ENCODE measurements at regions not wholly inside any gene's neighbourhood (a gene's known extent, or its start where the extent isn't known, plus 50 kb on each side); places are given as distances from the start of the nearest gene placed in this dataset.

DNA sequence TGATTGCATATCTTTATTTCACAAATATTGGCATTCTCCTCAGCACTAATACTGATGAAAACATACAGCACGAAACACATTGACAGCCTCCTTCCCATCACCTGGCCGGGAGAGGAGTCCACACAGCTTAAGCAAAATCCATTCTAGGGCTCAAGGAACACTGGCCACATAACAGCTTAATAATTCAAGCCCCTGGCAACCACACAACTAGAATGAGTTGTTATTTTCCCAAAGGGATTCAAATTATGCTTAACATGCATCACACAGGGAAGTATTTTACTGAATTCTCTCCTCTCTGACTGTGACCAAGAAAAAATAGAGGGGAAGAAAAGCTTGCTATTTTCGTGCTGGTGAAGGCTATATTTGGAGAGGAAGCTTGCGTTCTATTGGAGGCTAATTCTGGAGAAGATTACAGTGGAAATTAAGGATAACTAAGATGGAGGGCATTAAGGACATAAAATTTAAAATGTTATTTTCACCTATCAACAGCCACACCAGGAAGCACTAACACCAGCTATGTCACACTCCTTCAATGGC, 198.5 kb downstream of the ADGRG6 start:
- peak; percentile 45 for DNase-seq (ENCODE audit: low spot score)

DNA sequence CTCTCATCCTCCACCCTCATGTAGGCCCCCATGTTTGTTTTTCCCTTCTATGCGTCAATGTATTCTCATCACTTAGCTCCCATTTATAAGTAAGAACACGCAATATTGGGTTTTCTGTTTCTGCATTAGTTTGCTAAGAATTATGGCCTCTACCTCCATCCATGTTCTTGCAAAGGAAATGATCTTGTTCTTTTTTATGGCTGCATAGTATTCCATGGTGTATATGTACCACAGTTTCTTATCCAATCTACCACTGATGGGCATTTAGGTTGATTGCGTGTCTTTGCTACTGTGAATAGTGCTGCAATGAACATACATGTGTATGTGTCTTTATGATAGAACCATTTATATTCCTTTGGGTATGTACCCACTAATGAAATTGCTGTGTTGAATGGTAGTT, 200.0 kb downstream of the ADGRG6 start:
- DNase-seq (ENCODE audit: low spot score), result no peak

DNA sequence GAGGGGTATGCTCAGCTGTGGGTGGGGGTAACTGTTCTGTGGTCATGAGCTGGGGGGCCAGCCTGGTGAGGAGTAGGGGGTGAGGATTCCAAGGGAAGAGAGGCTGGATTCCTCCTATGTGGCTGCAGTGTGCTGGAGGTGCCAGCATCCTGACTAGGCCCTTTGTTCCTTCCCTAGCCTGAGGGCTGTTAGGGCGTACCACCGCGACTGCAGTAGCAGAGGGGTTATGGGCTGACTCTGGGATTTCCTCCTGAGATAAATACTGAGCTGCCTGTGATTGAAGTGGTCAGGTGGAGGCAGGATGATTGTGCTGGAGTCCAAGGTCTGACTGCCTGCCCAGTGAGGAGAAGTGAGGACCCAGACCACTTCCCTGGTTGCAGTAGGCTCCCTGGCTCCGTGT, 205.3 kb downstream of the ADGRG6 start:
- no peak for DNase-seq (ENCODE audit: low spot score)

DNA sequence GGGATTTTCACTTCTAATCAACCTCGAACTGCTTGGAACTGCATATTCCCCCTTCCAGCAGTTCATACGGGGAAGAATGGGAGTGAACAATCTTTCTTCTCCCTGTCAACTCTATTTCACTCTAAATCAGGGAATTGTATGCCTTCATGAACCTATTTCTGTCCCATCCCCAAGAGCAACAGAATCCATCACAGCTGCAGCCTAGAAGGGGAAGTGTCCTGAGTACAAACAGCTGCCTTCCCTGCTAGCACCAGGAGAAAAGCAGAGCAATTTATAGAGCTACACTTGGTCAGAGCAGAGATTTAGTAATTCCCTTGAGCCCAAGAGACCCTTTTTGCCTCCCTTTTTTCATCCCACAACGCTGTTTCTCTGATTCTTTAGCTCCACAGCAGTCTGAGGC, 208.4 kb downstream of the ADGRG6 start:
- DNase-seq (ENCODE audit: low spot score), result no peak

DNA sequence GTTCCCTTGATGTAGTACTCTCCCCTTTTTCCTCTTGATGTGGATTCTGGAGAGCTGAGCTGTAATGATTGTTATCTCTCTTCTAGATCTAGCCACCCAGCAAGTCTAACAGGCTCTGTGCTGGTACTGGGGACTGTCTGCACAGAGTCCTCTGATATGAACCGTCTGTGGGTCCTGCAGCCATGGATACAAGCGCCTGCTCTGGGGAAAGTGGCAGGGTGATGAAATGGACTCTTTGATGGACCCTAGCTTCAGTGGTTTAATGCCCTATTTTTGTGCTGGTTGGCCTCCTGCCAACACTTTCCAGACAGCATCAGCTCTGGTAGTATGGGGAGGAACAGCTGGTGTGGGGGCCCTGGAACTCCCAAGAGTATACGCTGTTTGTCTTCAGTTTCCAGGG, 216.3 kb downstream of the ADGRG6 start:
- DNase-seq (ENCODE audit: low spot score), result no peak

DNA sequence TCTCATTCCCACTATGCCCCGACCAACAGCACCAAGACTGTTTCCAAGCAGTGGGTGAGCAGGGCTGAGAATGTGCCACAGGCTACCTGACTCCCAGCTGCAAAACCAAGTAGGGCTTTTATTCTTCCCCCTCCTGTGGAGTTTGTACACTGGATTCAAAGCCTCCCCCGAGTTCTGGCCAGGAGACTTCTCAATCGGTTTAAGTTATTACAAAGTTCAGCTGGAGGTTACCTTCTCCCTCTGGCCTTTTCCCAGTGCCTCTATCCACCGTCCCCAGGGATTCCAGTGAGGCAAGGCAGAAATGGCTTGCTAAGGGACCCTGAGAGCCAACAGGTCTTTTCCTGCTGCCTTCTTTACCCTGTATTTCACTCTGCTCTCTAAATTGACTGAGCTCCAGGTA, 217.0 kb downstream of the ADGRG6 start:
- DNase-seq (ENCODE audit: low spot score), result no peak

DNA sequence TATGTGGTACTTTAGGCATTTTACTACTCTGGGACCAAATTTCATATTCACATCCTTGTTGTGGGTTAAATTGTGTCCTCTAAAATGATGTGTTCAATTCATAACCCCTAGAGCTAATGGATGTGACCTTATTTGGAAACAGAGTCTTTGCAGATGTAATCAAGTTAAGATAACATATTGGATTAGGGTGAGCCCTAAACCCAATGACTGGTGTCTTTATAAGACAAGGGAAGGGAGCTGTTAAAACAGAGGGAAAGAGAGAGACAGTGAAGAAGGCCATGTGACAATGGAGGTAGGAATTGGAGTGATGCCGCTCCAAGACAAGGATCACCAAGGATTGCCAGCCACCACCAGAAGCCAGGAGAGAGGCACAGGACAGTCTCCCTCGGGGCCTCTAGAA, 220.0 kb downstream of the ADGRG6 start:
- no peak for DNase-seq (ENCODE audit: low spot score)

DNA sequence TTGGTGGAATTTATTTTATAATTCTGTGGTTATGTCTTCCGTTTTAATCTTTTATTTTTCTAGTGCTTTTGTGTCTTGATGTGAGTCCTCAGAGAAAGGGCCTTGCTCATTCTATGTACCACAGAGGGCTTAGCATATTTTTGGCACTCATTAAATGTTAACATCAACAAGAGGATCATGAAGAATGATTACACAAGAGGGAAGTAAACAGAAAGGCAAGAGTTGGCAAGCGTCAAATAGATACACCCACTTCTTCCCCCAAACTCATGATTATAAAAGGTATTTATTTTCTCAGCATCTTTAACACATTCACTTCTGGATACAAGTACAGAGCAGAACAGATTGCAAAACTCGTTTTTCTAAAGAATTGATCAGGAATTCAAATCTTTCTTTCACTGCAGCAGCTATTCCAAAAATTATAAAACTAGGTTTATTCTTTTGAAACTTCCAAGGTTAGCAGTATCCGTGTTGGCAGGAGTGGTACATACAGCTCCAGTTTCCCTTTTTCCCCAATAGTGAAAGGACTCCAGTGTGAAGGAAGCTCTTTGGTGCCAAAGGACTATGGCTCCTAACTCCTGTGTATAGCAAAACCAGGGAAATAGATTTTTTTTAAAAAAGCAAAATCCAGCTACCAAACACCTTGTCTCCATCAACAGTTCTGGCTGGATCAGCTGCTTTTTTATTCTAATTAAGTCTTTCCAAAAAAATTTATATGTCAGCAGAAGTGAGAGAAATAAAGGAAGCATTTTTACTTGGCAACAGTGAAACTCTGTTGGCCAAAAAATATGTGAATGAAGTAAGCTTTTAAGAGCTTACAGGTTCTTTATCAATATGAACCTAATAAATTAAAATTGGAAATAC, 221.9 kb downstream of the ADGRG6 start:
- no peak for DNase-seq (ENCODE audit: low spot score)

DNA sequence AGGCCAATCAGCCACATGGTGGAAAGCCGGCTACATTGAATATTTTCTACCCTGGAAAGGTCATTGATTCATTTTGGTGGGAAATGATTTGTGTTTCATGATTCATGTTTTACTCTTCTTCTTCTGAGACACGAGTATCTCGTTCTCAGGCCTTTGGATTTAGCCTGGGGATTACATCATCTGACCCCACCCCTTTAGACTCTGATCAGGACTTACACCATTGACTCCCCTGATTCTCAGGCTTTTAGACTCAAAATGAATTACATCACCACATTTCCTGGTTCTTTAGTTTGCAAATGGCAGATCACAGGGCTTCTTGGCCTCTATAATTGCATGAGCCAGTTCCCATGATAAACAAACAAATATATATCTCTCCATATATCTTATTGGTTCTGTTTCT, 228.8 kb downstream of the ADGRG6 start:
- no peak for DNase-seq (ENCODE audit: low spot score)

DNA sequence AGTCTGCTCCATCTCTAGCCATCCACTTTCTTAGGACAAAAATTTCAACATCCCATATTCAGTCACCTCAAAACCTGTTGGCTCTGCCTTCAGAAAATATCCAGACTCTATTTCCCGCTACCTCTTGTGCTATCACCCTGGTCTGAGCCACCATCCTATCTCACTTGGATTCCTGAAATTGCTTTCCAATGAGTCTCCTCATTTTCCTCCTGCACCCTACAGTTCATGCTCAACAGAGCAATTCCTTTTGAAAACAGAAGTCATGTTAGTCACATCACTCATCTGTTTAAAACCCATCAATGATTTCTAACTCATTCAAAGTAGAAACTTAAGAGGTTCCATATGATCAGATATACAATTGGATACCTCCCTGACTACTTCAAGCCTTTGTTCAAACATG, 229.9 kb downstream of the ADGRG6 start:
- no peak for DNase-seq (ENCODE audit: low spot score)

DNA sequence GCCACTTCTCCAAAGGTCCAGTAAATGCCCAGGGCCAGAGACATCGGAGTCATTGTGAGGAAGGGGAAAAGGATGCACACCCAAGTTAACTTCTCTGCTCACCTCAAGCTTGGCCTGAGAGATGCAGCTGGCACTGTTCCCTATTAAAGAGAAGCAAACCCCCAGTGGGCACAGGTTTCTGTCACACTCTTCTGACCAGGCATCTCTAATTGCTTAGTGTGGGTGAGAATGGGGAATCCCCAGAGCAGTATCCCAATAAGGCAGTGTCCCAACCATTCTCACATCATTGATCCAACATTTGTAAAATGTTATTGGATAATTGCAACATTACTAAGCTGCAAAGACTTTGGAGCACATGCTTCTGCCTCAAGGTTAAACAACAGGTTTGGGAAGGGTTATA, 232.3 kb downstream of the ADGRG6 start:
- no peak for DNase-seq (ENCODE audit: low spot score)

DNA sequence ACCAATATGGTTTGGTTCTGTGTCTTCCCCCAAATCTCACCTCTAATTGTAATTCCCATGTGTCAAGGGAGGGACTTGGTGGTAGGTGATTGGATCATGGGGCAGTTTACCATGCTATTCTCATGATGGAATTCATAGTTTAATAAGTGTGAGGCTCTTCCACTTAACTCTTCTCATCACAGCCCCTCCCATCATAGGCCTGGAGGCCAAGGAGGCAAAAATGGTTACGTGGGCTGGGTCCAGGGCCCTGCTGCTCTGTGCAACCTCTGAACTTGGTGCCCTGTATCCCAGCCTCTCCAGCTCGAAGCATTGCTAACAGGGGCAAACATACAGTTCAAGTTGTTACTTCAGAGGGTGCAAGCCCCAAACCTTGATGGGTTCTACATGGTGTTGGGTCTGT, 232.7 kb downstream of the ADGRG6 start:
- DNase-seq (ENCODE audit: low spot score), result no peak

DNA sequence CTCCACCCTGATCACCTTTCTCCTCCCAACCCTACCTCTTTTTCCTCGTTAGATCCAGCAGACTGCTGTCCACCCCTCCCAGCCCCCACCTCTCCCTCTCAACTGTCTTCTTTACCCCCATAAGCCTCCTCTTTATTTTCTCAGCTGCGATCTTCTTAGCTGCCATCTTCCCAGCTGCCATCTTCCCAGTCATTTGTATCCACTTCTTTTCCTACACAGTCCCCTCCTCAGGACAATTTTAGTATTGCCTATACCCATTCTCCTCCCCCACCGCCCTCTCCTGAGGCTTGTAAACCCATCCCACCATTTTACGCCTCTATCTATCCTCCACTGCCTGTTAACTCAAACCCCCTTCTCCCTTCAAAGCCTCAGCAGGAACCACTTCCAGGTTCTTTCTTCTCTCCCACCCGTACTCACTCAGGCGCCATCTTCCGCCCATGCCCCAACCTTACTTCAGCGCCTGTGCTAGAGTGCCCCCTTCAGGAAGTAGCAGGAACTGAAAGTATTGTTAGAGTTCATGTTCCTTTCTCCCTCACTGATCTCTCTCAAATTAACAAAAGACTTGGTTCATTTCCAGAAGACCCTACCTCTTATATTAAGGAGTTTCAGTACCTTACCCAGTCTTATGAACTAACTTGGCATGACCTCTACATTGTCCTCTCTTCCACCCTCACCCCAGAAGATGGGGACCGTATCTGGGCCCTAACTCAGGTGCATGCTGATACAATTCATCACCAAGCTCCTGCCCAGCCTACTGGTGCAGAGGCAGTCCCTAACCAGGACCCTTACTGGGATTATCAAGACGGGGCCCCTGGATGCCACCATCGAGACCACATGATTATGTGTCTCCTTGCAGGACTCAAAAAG, 236.0 kb downstream of the ADGRG6 start:
- DNase-seq (ENCODE audit: low spot score), result peak; percentile 13

DNA sequence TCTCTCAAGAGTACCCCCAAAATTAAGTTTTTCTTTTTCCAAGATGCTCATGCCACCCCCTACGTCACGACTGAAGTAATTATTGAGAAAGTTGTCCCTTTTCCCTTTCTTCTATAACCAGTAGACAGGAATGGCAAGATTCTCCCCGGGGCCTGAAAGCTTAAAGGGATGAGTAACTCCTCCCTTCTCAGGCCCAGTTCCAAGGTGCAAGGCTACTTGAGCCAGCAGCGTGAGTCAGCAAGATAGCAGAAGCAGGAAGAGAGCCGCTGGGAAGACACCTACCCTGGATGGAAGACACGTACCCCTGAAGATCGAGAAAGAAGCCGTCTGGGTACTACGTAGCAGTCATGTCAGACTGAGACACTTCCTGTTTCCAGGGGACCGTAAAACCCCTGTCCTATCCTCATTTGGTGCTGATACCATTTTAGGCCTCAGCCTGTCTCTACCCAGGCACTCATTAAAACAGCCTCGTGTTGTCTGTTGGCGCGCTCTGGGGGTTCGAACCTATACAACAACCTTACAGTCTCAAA, 241.0 kb downstream of the ADGRG6 start:
- peak; percentile 71 for DNase-seq (ENCODE audit: low spot score)

DNA sequence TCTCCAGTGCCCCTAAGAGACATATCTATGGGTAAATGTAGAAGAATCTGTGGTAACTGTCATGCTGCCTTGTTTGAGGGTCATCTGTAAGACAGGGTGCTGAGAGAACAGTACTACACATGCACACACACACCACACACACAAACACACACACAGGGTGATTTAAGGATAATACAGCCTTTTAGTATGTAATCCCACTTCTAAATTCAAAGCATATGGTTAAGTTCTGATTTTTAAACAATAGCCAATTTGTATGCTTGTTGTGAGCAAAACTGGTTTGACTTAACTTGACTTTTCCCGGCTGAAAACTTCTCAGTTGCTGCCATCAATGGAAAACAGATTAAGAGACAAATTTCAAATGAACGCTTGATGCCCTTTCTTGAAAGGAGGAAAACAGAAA, 241.8 kb downstream of the ADGRG6 start:
- no peak for DNase-seq (ENCODE audit: low spot score)

DNA sequence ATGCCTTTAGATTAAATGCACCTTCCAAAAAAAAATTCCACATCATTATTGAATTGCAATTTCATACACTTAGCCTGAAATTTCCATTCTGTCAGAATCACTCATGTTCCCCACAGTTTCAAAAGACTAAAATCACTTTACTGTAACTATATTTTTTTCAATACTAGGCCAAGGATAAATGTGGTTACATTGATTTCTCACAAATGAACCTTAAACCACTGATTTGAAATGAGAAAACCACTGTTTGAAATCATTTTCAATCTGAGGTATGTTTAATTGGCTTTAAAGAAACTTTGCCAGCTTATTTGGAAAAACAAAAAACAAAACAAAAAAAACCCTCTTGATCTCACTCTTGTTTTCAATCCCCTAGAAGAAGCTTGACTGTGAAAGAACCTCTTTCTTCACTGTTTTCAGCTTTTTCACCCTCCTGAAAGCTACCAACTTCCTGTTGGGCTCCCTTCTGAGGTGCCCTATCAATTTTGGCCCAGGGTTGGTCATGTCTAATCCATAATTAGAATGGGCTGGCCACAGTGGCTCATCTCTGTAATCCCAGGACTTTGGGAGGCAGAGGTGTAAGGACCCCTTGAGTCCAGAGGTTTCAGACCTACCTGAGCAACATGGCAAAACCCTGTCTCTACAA, 242.5 kb downstream of the ADGRG6 start:
- DNase-seq (ENCODE audit: low spot score), result no peak

DNA sequence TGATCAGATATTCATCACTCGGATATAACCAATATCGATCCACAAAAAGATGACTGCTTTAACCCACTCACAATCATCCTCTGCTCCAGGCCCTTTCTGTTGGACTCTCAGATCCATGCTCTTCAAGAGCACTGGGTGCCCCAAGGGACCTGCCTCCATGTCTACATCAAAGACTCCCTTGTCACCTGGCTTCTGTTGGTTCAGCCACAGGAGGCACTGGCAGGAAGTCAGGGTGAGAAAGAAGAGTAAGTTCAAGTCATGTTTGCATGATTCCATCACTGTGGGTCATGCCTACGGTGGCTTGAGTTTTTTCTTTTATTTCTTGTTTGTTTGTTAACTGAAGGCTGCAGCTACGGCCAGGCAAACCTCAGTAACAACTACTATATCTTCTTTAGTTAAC, 243.3 kb downstream of the ADGRG6 start:
- no peak for DNase-seq (ENCODE audit: low spot score)

DNA sequence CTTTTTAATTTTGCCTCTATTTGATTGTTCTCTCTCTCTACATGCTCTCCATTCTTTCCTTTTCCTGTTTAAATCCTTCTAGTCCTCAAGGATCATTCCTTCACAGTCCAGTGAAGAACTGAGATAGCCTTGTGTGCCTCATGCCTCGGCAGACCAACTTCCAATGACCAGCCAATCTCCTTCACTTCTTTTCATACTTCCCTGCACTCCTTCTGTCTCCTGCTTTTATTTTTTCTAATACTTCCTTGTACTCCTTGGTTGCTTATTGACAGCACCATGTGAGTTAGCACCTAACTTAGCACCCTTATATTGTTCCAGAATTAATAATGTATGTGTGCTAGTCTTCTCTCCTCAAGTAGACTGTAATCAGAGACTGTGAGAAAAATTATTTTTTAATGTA, 246.8 kb downstream of the ADGRG6 start:
- no peak for DNase-seq (ENCODE audit: low spot score)

DNA sequence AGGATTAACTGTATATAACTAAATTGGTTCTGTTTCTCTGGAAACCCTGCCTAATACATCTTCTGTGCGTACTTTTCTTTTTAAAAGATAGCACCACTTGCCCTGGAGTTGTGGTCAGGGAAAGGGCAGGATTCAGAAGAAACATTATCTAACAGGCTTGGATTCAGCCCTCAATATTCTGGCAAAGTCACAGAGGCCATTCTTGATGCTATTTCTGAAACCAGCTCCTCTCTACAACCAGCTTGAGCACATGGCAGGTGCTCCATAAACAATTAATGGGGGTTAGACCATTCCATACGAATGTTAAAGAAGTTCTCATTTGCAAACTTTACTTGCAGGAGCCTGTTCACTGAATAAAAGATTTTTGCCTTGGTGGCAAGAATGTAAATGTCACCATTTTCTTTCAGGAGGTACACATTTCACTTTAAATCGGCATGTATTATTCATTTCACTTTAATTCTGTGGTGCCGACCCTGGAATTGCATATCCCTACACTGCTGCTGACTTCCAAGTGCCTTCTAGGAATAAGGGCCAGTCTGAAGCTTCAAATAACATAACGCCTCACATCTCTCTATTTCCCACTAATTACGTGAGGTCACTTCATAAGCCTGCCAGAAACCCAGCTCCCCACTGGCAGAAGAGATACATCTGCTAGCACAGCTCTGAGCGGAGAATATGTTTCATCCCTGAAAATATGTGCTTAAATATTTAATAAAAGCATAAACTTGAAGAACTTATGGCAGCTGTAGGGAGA, 248.7 kb downstream of the ADGRG6 start:
- DNase-seq (ENCODE audit: low spot score), result no peak

DNA sequence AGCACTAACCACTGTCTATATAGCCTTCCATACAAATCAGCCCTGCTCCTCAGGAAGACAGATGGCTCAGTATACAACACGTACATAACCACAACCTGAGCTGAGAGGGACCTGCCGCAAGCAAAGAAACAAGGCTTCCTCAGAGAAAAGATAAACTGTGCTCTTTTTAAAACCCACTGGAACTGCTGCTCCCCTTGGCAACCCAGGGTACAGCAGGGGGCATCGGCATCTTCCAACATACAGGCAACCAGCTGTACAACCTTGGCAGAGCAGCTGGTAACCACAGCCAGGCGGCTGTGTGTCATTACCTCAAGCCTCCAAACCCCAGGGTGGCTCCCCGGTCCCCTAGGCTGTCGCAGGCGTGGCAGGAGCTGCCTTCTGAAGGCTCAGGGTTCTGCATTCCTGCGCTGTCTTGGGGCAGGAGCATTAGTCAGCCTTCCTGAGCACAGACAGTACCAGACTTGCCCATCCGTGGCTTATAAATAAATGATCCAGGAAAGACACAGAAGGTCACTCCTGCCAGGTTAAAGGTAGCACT, 249.5 kb downstream of the ADGRG6 start:
- peak; percentile 67 for DNase-seq (ENCODE audit: low spot score)

DNA sequence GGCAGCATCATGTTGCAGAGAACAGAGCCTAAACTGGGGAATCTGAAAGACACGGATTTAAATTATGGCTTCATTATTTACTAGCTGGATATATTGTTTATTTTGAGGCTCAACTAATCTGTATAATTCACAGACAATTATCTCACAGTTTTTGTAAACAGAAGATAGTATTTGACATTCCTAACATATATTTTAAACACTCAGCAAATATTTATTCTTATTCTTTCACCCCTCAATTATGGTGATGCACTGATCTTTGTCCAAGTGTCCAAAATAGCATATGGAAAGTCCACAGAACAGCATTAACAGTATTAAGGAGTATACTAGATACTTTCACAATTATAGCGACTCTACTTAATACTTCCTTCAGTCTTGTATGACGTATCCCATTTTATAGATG, 257.0 kb downstream of the ADGRG6 start:
- no peak for DNase-seq (ENCODE audit: low spot score)

Data from AG20443 (cell line).